Thoracic aorta (tissue), 2 donors: ENCODE measurements at regions not wholly inside any gene's neighbourhood (a gene's known extent, or its start where the extent isn't known, plus 50 kb on each side); places are given as distances from the start of the nearest gene placed in this dataset.

ENCODE experiments used
- ATAC-seq: fragments of 150-250 bp; one replicate; pipeline ENCODE4 v1.8.0; 2017; ENCODE audit warnings: low read depth; ENCODE audit not compliant: insufficient number of reproducible peaks, low FRiP score
- DNase-seq: peaks from one replicate; pipeline ENCODE4 v3.0.0-alpha.2; 2020; ENCODE audit warnings: low spot score
- H3K27ac ChIP-seq, 2 donors: fragments of 200-600 bp; sonication (generic); 1 replicate in 1 of 2; 2 replicates in 1 of 2; pipeline ENCODE4 v1.5.1; 2016; ENCODE audit warnings: mild to moderate bottlenecking in 2 of 2, moderate library complexity in 2 of 2
- H3K27me3 ChIP-seq: fragments of 200-600 bp; sonication (generic); replicated peaks from 2 replicates; pipeline ENCODE4 v1.6.0; 2016; ENCODE audit warnings: mild to moderate bottlenecking; ENCODE audit not compliant: insufficient read depth
- H3K36me3 ChIP-seq: fragments of 200-600 bp; sonication (generic); one replicate; pipeline ENCODE4 v1.5.1; 2016
- H3K4me1 ChIP-seq, 2 donors: fragments of 200-600 bp; sonication (generic); 1 replicate in 1 of 2; 2 replicates in 1 of 2; pipeline versions ENCODE4 v1.5.1 to v1.6.0; 2016; ENCODE audit warnings: low read depth in 2 of 2, mild to moderate bottlenecking in 1 of 2; ENCODE audit not compliant: control insufficient read depth in 1 of 2
- H3K4me3 ChIP-seq: fragments of 200-600 bp; sonication (generic); 2 replicates; pipeline ENCODE4 v1.5.1; 2016; ENCODE audit warnings: mild to moderate bottlenecking
- H3K9me3 ChIP-seq: fragments of 200-600 bp; sonication (generic); 2 replicates; pipeline ENCODE4 v1.5.1; 2016
- TF ChIP-seq, protein P1 (sequence below): fragments of 200-600 bp; sonication (generic); IDR thresholded peaks from one replicate; pipeline ENCODE4 v1.5.1; 2019; ENCODE audit warnings: antibody characterized with exemption

DNA sequence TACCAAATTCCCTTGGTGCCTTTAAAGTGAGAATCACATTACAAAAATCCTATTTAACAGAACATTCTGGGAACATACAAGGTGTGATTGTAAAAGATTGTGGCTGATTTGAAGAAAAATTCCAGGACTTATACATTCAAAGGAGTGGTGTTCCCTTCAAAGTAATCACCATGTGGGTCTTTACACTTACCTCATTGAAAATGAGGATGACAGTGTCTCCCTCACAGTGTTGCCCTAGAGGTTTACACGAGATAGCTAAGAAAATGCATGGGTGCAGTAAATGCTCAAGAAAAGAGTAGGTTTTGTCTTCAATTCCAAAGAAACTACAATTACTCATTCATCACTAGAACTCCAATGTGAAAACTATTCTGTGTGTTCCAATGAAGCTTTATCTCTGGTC is 331.5 kb downstream of the SLC4A3 start:
- Histone ChIP-seq H3K36me3 (no peaks in the 10 kb centered on the region), H3K9me3 (peaks cover 2% of the 10 kb centered on the region), H3K4me1 (no peaks in the 10 kb centered on the region), H3K27ac (no peak overlapping the region), H3K4me3 (no peak overlapping the region), H3K27me3 (no peaks in the 10 kb centered on the region)
- DNase-seq (no peak), ATAC-seq (no peak)
- TF ChIP-seq, protein P1, sequence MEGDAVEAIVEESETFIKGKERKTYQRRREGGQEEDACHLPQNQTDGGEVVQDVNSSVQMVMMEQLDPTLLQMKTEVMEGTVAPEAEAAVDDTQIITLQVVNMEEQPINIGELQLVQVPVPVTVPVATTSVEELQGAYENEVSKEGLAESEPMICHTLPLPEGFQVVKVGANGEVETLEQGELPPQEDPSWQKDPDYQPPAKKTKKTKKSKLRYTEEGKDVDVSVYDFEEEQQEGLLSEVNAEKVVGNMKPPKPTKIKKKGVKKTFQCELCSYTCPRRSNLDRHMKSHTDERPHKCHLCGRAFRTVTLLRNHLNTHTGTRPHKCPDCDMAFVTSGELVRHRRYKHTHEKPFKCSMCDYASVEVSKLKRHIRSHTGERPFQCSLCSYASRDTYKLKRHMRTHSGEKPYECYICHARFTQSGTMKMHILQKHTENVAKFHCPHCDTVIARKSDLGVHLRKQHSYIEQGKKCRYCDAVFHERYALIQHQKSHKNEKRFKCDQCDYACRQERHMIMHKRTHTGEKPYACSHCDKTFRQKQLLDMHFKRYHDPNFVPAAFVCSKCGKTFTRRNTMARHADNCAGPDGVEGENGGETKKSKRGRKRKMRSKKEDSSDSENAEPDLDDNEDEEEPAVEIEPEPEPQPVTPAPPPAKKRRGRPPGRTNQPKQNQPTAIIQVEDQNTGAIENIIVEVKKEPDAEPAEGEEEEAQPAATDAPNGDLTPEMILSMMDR: no peak

DNA sequence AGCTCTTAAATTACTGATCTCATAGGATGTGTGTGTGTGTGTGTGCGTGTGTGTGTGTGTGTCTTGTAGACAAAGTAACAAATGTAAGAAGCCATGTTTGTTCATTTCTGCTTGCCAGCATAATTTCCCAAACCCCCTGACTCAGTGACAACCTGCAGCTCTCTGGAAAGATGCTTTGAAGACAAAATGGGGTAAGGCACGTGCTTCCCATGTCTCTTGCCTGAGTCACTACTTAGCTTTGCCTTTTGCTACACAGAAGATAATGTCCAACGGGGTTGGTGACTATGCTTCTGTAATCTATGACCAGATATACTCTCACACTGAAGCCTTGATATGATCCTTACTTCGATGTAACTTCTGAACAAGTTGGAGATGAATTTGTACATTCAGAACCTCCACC is 332.0 kb downstream of the SLC4A3 start:
- no peak overlapping the region for H3K27ac ChIP-seq
- no peak overlapping the region for H3K4me3 ChIP-seq
- TF ChIP-seq, protein P1: no peak
- no peaks in the 10 kb centered on the region for H3K27me3 ChIP-seq
- no peak for ATAC-seq
- H3K36me3 ChIP-seq: no peaks in the 10 kb centered on the region
- no peak for DNase-seq
- H3K4me1 ChIP-seq: no peaks in the 10 kb centered on the region
- peaks cover 2% of the 10 kb centered on the region for H3K9me3 ChIP-seq

DNA sequence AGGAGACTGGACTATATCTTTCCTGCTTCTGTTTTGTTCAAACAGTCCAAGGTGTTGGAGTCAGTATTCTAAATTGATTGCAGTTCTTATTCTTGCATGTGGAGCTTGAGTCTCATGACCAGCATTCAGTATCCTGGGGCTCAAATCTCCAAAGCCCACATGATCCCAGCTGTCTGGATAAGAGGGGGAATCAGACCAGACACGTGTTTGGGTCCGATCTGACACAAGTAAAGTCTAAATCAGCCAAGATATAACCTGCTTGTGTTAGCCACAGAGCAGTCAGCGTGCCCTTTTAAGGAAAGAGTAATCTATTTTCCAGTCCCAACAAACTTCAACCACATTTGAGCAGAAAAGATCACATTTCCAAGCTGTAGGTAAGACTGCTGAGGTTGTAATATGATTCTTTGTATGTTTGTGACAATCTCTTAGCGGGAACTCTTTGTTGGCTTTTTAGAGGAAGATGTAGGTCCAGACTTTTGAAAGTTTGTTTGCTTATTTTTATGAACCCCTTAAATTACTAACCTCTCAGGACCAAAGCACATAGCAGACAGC is 334.6 kb downstream of the SLC4A3 start:
- TF ChIP-seq, protein P1: no peak
- DNase-seq: no peak
- H3K9me3 ChIP-seq: peaks cover 2% of the 10 kb centered on the region
- no peaks in the 10 kb centered on the region for H3K27me3 ChIP-seq
- H3K36me3 ChIP-seq: no peaks in the 10 kb centered on the region
- H3K4me3 ChIP-seq: no peak overlapping the region
- no peak for ATAC-seq
- H3K4me1 ChIP-seq: no peaks in the 10 kb centered on the region
- no peak overlapping the region for H3K27ac ChIP-seq

DNA sequence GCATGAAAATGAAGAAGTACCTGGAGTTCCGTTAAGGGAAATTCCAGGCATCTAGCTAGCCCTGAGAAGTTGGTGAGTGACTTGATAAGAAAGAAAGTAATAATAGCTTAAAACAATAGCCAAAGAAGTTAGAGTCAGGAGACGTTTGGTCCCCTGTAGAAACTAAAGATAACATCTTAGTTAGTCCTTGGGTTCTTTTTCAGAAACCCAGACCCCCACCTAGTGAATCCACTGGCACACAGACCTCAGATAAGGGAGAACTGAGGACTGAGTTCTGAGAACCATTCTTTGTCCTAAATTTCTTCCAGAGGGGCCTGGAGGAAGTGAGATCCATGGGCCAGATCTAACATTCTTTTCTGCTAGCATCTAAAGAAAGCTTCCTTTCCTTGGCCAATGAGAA is 335.4 kb downstream of the SLC4A3 start:
- H3K4me1 ChIP-seq: no peaks in the 10 kb centered on the region
- no peaks in the 10 kb centered on the region for H3K9me3 ChIP-seq
- DNase-seq (no peak), ATAC-seq (no peak)
- H3K4me3 ChIP-seq: no peak overlapping the region
- TF ChIP-seq, protein P1: no peak
- H3K27me3 ChIP-seq: no peaks in the 10 kb centered on the region
- H3K27ac ChIP-seq: no peak overlapping the region
- H3K36me3 ChIP-seq: no peaks in the 10 kb centered on the region

DNA sequence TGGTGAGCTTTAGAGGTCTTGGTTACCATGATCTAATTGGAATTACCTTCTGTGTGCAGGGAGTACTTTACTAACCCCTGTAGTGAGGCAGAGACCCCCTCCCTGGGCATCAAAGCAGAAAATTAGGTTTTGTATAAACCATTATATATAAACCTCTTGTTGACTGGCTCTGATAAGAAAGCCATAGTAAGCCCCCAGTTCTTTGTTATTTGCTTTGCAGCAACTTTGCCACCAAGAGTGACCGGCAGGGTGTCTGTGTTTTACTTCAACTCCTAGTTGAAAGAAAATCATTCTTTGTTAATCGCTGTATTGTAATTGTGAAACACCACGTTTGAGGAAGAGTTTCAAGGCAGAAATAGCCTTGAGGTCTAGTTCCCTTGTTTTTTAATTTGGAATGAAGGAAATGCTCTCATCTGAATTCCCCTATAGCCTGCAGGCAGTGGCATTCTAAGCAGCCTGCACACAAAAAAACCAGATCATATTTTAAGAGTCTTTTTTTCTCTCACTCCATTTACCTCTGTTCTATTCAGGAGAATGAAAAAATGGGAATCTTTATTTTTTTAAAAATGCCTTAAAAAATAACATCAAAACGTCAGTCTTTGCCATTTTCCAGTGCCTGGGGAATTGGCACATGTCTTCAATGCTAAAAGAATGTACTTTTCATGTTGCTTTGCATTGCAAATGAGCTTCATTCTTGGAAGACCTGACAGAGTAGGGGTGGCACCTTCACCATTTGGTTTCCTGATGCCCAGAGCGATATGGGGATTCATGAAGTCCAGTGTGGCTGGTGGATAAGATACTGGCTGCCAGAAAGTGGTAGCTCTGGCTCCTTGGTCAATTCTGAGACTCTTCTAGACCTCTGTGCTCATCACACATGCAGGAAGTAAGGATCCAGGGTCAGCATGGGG is 338.1 kb downstream of the SLC4A3 start:
- H3K4me1 ChIP-seq: no peaks in the 10 kb centered on the region
- ATAC-seq: no peak
- H3K9me3 ChIP-seq: no peaks in the 10 kb centered on the region
- no peak for DNase-seq
- TF ChIP-seq, protein P1: no peak
- no peaks in the 10 kb centered on the region for H3K36me3 ChIP-seq
- no peaks in the 10 kb centered on the region for H3K27me3 ChIP-seq
- no peak overlapping the region for H3K27ac ChIP-seq
- no peak overlapping the region for H3K4me3 ChIP-seq
